Panc1 (cell line): ENCODE measurements at regions not wholly inside any gene's neighbourhood (a gene's known extent, or its start where the extent isn't known, plus 50 kb on each side); places are given as distances from the start of the nearest gene placed in this dataset.

Experiments used
- ATAC-seq: fragments of 200-7000 bp; cut with Tn5 transposase; 2 replicates; pipeline ENCODE4 v1.9.1; 2020; ENCODE audit warnings: mild to moderate bottlenecking, moderate library complexity
- BruUV-seq: library from RNA; stranded (reverse); fragments of 400-500 nt; replicated peaks from 2 replicates; lab custom pipeline; 2021; lab: Mats Ljungman, UMichigan
- CTCF ChIA-PET: fragments of 300-600 bp; sonication (Branson Sonifier 250); formaldehyde crosslinking; loops from one replicate; lab custom pipeline; 2022; ENCODE audit warnings: antibody characterized with exemption; lab: Charles Lee
- POLR2A ChIA-PET: fragments of 300-600 bp; sonication (Branson Sonifier 250); formaldehyde crosslinking; loops from one replicate; lab custom pipeline; 2022; ENCODE audit warnings: antibody characterized with exemption; lab: Charles Lee
- DNase-seq: peaks from one replicate; pipeline ENCODE4 v3.0.0-alpha.2; 2010; ENCODE audit warnings: low read depth, low spot score
- H3K27ac ChIP-seq: 2 replicates; pipeline ENCODE4 v1.5.1; 2011; ENCODE audit warnings: mild to moderate bottlenecking, low read length, inconsistent platforms
- H3K27me3 ChIP-seq: fragments of 200-500 bp; sonication (Bioruptor generic); 2 replicates; pipeline ENCODE4 v1.6.0; 2014; ENCODE audit warnings: low read length, inconsistent platforms; ENCODE audit not compliant: control insufficient read depth, insufficient read depth
- H3K36me3 ChIP-seq: fragments of 200-500 bp; sonication (Bioruptor generic); 2 replicates; pipeline ENCODE4 v1.5.1; 2014; ENCODE audit warnings: inconsistent platforms, mild to moderate bottlenecking, low read length, moderate library complexity; ENCODE audit not compliant: control insufficient read depth, insufficient read depth
- H3K4me1 ChIP-seq: 2 replicates; pipeline ENCODE4 v1.5.1; 2011; ENCODE audit warnings: inconsistent platforms, mild to moderate bottlenecking, low read length, moderate library complexity; ENCODE audit not compliant: control insufficient read depth, insufficient read depth
- H3K4me3 ChIP-seq, 2 experiments: 2 replicates each; pipeline ENCODE4 v1.5.1; 2011 to 2012; ENCODE audit warnings: low read depth in 2 of 2, low read length in 2 of 2, mild to moderate bottlenecking in 2 of 2, inconsistent platforms in 1 of 2, moderate library complexity in 1 of 2
- H3K9me3 ChIP-seq: fragments of 200-500 bp; sonication (Bioruptor generic); 2 replicates; pipeline ENCODE4 v1.5.1; 2014; ENCODE audit warnings: low read depth, mild to moderate bottlenecking, inconsistent platforms, low read length, moderate library complexity; ENCODE audit not compliant: control insufficient read depth, insufficient read depth
- POLR2AphosphoS5 ChIP-seq: IDR thresholded peaks from 2 replicates; pipeline ENCODE4 v1.6.1; 2012; ENCODE audit warnings: mild to moderate bottlenecking, low read depth, low read length, moderate library complexity
- SIN3A ChIP-seq: IDR thresholded peaks from 2 replicates; pipeline ENCODE4 v1.6.1; 2012; ENCODE audit warnings: low read depth, mild to moderate bottlenecking, low read length, moderate library complexity, borderline replicate concordance; ENCODE audit not compliant: insufficient read depth
- TCF7L2 ChIP-seq: IDR thresholded peaks from 2 replicates; pipeline ENCODE4 v1.6.1; 2011; ENCODE audit warnings: mild to moderate bottlenecking, low read depth, low read length, inconsistent platforms
- in situ Hi-C: cut with HindIII; loops from 2 replicates; pipeline ENCODE4 v1.10.0; 2016; ENCODE audit warnings: low sequenced_read_pairs, low pct_unique_long_range_greater_than_20kb
- intact Hi-C: fragments of 100-400 bp; cut with micrococcal nuclease; formaldehyde crosslinking; loops from one replicate; pipeline ENCODE4 v1.10.0; 2022; ENCODE audit not compliant: unreplicated experiment
- TF ChIP-seq, protein P1 (sequence below): fragments of 450-650 bp; IDR thresholded peaks from 2 replicates; pipeline ENCODE4 v1.5.1; 2017; ENCODE audit warnings: mild to moderate bottlenecking
- TF ChIP-seq, protein P2 (sequence below), 2 experiments: IDR thresholded peaks; 2 replicates each; pipeline ENCODE4 v1.6.1; 2011 to 2012; ENCODE audit warnings: low read depth in 2 of 2, control low read depth in 1 of 2, low read length in 1 of 2, mild to moderate bottlenecking in 1 of 2, moderate library complexity in 1 of 2; ENCODE audit not compliant: insufficient read depth in 1 of 2

DNA sequence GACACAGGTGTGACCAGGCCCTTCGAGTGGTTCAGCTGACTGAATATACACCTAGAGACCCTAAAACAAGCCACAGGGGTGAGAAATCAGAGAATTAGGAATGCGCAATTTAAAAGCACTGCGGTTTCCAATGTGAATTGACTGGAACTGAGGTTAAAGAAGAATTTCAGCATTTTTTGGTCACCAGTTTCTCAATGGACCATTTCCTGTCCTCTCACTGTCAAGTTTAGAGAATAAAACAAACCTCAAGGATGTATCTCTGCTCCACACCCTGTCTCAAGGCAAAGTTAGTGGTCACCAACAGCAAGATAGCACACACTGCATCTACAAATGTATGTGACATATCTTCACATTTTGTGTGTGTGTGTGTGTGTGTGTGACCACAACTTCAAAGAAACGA, 143.8 kb upstream of the MAP3K1 start:
- no TSS peak for BruUV-seq
- DNase-seq (no peak), ATAC-seq (no peak)
- in situ Hi-C loops (no loop called here), intact Hi-C loops (no loop called here)
- H3K4me3 ChIP-seq = no peak overlapping the region
- H3K27ac ChIP-seq = no peak overlapping the region
- H3K9me3 ChIP-seq = no peaks in the 10 kb centered on the region
- H3K36me3 ChIP-seq = no peaks in the 10 kb centered on the region
- POLR2A ChIA-PET = no interaction called here
- CTCF ChIA-PET = no interaction called here
- no peaks in the 10 kb centered on the region; the same call in 1 of the 2 replicates for H3K27me3 ChIP-seq
- H3K4me1 ChIP-seq = no peaks in the 10 kb centered on the region
- TF ChIP-seq, protein P1, sequence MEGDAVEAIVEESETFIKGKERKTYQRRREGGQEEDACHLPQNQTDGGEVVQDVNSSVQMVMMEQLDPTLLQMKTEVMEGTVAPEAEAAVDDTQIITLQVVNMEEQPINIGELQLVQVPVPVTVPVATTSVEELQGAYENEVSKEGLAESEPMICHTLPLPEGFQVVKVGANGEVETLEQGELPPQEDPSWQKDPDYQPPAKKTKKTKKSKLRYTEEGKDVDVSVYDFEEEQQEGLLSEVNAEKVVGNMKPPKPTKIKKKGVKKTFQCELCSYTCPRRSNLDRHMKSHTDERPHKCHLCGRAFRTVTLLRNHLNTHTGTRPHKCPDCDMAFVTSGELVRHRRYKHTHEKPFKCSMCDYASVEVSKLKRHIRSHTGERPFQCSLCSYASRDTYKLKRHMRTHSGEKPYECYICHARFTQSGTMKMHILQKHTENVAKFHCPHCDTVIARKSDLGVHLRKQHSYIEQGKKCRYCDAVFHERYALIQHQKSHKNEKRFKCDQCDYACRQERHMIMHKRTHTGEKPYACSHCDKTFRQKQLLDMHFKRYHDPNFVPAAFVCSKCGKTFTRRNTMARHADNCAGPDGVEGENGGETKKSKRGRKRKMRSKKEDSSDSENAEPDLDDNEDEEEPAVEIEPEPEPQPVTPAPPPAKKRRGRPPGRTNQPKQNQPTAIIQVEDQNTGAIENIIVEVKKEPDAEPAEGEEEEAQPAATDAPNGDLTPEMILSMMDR = no peak
- TF ChIP-seq, protein P2, sequence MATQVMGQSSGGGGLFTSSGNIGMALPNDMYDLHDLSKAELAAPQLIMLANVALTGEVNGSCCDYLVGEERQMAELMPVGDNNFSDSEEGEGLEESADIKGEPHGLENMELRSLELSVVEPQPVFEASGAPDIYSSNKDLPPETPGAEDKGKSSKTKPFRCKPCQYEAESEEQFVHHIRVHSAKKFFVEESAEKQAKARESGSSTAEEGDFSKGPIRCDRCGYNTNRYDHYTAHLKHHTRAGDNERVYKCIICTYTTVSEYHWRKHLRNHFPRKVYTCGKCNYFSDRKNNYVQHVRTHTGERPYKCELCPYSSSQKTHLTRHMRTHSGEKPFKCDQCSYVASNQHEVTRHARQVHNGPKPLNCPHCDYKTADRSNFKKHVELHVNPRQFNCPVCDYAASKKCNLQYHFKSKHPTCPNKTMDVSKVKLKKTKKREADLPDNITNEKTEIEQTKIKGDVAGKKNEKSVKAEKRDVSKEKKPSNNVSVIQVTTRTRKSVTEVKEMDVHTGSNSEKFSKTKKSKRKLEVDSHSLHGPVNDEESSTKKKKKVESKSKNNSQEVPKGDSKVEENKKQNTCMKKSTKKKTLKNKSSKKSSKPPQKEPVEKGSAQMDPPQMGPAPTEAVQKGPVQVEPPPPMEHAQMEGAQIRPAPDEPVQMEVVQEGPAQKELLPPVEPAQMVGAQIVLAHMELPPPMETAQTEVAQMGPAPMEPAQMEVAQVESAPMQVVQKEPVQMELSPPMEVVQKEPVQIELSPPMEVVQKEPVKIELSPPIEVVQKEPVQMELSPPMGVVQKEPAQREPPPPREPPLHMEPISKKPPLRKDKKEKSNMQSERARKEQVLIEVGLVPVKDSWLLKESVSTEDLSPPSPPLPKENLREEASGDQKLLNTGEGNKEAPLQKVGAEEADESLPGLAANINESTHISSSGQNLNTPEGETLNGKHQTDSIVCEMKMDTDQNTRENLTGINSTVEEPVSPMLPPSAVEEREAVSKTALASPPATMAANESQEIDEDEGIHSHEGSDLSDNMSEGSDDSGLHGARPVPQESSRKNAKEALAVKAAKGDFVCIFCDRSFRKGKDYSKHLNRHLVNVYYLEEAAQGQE (IDR thresholded peaks at IDR 0.05; ENCODE audit: insufficient read depth in 1 of 2, low read depth in 2 of 2, low read length in 1 of 2) = no peak
- no peak for TF ChIP-seq POLR2AphosphoS5
- TF ChIP-seq SIN3A = no peak
- TF ChIP-seq TCF7L2 = no peak

DNA sequence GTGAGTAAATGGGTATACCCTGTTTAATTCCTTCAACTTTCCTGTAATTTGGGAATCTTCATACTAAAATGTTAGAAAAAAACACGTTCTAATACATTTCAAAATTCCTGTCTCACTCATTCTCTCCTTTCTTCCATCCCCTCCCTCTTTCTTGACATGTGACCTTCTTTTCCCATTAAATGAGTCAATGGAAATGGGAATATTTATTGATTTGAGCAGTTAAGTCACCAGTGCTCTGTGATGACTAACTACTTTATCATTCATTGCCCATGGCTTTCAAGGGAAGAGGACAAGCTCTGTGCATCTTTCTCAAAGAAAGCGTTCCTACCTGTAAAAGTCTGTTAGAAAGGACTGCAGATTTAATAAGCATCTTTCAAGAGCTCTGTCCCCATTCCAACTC, 144.4 kb upstream of the MAP3K1 start:
- Histone ChIP-seq H3K4me3 (no peak overlapping the region), H3K9me3 (no peaks in the 10 kb centered on the region), H3K27ac (no peak overlapping the region), H3K36me3 (no peaks in the 10 kb centered on the region), H3K27me3 (no peaks in the 10 kb centered on the region; the same call in 1 of the 2 replicates), H3K4me1 (no peaks in the 10 kb centered on the region)
- in situ Hi-C loops = no loop called here
- ChIA-PET CTCF (no interaction called here), POLR2A (no interaction called here)
- DNase-seq (no peak), ATAC-seq (no peak)
- intact Hi-C loops = no loop called here
- TF ChIP-seq, protein P1 = no peak
- no peak for TF ChIP-seq POLR2AphosphoS5
- TF ChIP-seq, protein P2 (IDR thresholded peaks at IDR 0.05; ENCODE audit: insufficient read depth in 1 of 2, low read depth in 2 of 2, low read length in 1 of 2) = no peak
- no peak for TF ChIP-seq SIN3A
- TF ChIP-seq TCF7L2 = no peak
- no TSS peak for BruUV-seq
